CD4-positive, alpha-beta T cell treated with Interleukin-21 for 1 hour (primary cell): ENCODE measurements at regions not wholly inside any gene's neighbourhood (a gene's known extent, or its start where the extent isn't known, plus 50 kb on each side); places are given as distances from the start of the nearest gene placed in this dataset.

ENCODE experiments used
- DNase-seq: peaks from one replicate; pipeline ENCODE4 v3.0.0-alpha.2; 2020

DNA sequence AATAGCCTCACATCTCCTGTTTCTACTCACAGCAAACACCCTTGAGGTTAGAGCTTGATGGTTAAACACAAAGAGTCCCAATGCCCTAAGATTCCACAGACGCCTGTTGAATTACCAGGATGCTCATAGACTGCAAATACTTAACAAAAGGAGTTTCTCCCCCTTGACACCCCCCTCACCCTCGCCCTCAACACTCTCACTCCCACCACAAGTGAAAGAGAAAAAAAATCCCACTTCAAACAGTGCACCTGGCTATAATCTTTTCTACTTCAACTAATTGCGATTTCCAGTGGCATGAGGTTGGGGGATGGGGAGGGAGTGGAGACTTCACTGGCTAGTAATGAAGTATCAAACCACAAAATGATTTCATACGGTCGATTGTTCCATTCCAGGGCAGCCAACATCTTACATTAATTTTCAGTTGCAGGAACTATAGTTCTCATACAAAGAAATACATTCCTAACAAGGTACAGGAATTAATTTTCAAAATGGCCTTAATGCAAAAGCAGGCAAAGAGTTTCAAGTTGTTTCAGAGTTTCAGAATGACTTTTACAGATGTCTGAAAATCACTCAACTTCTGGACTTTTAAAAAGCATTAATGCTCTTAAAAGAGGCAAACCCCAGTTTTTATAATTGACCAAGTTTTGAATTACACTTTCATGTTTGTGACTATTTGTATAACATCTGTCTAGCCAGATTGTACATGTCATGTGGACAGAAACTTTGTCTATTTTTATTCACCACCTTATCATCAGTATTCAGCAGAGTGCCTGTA, 390.7 kb downstream of the C12orf75 start:
- no peak for DNase-seq

DNA sequence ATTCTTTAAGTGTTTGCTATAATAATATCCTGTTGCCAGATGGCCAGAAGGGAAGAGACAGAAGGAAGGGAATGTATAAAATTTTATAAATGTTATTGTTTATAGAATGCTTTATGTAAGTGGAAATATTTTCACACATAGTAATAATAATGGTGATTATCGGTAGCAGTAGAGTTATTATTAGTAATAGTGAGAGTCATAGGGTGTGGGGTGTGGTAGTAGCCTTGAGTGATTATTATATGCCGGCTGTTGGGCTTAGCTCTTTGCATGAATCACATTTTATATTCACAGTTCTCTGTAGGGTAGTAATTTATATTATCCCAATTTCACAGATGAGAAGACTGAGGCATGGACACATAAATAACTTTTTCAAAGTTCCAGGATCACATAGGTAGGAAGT, 391.4 kb downstream of the C12orf75 start:
- DNase-seq, result no peak

DNA sequence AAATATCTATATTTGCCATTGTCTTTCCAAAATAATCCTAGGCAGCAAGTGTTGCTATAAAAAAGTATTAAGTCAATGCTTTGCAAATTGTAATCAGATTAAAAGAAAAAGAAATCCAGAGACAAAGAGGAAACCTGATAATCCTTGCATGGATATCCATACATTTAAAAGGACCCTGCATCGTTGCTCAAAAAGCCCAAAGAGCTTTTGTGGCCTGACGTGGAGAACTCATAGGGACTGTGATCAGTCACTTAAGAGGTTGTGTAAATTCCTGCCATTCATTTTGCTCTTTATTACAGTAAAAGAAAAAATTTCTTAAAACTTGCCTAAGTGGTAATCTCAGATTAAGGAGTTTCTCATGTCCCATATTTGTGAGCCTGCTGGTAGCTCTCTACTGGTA, 392.6 kb downstream of the C12orf75 start:
- no peak for DNase-seq

DNA sequence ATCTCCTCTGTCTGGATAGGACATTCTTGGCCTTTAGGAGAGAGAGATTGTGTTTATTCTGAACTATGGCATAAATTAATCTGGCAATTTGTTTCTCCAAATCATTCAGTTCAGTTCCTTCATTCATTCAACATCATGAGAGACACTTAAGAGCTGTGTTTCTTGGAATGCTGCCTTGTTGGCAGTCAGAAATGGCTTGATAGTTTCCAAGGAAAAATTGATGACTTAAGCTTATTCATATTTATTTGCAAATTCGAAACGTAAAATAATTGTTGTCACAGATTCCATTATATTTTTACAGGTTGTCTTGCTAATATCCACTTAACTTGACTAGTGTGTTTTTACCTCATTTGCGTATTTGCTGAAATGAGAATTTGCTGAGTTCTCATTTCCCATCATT, 393.0 kb downstream of the C12orf75 start:
- no peak for DNase-seq

DNA sequence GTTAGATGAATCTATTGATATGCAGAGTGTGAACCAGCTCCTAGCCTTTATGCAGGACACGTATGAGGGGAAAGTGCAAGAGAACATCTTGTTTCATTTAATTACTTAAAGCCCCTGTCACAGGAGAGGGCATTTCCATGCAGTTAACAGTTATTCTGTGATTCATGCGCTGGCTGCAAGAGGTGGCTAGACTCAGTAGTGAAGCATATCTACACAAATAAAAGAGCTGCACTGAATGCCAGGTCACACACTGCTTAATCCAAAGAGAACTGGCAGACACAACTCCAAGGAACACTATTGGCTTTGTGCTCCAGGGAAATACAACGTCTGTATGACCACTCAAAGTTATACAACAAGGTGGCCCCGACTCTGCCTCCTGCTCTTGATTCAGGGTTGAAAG, 394.1 kb downstream of the C12orf75 start:
- no peak for DNase-seq

DNA sequence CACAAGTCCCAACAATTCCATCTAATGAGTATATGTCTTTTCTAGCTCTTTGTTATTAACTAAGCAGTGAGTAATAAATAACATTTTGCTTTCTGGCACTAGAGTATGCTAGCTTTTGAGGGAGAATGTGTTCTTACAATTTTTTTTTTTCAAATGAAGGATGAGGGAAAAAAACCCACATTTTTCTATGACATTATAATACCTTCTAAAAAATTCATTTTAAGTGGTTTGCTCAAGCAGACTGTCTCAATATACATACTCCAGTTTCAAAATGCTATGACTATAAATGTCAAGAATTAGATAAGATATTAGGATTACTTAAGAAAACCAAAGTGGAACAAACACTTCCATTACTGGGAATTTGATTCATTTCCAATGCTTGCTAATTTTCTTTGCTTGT, 394.6 kb downstream of the C12orf75 start:
- no peak for DNase-seq

DNA sequence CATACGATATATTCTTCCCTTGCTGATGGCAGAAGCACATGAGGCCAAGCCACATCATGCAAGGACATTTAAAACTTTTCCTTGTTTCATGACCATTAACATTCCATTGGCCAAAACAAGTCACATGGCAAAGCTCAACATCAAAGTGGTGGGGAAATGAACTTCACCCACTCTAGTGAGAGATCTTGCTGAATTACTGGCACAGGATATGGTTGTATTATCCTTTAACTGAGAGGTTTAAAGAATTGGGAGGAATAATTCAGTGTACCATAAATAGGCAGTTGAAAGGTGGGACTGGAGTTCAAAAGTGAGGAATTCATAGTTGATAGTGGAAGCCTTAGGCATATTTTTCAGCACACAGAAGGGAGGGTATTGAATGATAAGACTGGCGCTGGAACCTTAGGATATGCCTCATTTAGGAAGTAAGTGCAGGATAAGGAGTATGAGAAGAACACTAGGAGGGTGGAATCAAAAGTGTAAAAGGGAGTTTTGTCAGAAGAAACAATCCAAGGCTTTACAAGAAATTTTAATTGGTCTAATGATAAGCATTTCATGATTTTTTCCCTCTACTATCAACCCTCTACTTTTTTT, 398.8 kb downstream of the C12orf75 start:
- no peak for DNase-seq

DNA sequence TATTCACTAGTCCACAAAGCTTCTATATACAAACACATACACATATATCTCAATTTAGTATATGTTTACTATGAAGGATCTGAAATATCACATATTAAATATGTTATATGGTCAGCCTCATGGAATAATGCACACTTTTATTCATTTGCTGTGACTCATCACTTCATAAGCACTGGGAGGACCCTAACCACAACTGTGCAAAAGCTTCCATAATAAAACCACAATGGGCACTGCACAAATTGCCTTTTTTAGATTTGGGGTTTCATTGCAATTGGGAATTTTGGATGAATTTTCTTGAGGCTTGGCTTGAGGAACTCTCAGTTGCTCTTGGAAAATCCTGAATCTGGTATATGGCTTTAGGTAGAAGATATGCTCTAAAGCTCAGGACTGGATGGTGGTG, 399.4 kb downstream of the C12orf75 start:
- DNase-seq, result no peak

DNA sequence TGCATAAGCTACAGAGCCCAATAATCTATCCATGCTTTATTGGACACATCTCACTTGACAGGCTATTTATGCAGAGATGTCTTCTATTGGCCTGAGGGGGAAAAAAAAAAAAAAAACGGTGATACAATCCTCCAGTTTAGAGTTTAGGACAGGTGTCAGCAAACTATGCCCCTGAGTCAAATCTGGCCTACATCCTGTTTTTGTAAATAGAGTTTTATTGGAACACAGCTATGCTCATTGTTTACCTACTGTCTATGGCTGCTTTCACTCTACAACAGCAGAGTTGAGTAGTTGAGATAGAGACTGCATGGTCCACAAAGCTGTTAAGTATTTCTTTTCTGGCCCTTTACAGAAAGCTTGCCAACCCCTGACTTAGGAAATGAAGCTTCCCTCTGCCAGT, 403.1 kb downstream of the C12orf75 start:
- DNase-seq, result no peak

DNA sequence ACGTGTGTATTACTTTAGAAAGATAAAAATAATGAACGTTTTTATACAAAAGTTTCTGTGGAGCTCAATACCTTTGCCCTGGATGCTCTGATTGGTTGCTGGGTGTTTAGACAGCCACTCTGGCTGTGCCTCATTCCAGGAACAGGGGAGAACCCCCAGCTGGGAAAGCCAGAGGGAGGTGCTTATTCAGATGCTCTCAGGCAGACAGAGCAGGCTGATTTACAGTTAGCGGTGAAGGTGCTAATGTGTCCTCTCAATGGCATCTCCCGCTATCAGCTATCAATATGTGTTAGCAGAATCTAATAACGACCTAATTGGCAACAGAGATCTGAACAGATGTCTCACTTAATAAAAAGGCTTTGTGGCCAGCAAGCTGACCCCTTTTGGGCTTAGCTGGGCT, 402.3 kb downstream of the NUAK1 start:
- DNase-seq, result no peak

DNA sequence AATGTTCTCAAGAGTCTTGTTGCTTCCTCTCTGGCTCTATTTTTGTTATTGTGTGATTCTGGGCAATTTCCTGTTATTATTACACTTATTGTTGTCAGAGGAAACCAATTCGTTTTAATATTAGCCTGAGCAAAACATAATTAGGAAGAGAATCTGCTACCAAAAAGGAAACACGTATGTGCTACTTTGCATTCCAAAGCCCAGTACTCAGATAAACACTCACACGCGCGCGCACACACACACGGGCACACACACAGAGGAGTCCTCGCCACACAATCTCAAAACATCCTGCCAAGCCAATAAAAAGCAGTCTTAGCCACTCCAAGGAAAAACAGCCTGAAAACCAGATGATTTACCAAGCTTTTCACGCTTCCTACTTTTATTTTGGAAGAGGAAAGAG, 400.7 kb downstream of the NUAK1 start:
- DNase-seq, result no peak

DNA sequence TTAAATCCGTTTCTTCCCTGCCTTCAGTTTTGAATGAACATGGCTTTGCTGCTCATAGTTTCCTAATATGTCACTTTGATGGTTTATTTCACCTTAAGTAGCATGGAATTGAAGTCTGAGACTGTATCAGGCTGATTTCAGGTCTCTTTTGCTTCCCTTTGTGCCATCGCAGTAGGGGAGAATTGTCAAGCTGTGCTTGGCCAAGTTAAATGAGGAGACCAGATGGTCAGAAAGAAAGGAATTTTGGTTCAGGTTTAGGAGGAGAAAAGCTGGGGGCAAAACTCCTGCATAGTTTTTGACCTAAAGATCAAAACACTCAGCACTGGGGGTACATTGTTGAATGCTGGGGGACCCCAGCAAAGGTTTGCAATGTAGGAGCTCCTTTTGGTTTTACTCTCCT, 398.4 kb downstream of the NUAK1 start:
- DNase-seq, result no peak

DNA sequence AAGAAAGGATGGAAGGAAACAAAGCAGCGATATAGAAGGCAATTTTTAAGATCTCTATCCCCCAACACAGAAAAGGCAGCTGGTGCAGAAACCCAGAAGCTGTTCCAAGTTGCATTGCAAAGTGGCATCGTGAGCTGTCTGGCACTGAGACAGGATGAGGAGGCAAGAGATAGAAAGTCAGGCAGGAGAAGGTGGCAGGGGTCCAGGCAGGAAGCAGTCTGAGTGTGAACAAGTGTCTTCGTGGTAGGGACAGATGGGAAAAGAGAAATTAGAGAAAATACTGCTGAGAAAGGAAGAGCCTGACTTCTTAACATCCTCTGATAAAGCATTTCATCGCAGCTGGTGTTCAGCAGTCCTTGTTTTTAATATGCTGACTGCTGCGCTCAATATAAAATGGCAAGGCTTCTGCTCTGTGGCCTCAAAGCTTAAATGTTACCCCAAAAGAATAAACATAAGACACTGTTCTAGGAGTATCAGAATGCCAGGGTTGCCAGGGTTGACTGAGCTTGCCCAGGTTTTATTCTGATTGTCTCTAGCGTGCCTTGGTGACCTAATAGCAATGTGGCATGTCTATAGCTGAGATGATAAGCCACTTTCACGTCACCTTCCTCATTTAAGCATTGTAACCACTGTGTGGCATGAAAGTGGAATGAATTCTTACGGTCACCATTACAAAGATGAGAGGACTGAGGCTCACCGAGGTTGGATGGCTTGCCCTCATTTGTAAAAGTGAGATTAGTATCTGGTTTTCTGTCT, 397.6 kb downstream of the NUAK1 start:
- no peak for DNase-seq

DNA sequence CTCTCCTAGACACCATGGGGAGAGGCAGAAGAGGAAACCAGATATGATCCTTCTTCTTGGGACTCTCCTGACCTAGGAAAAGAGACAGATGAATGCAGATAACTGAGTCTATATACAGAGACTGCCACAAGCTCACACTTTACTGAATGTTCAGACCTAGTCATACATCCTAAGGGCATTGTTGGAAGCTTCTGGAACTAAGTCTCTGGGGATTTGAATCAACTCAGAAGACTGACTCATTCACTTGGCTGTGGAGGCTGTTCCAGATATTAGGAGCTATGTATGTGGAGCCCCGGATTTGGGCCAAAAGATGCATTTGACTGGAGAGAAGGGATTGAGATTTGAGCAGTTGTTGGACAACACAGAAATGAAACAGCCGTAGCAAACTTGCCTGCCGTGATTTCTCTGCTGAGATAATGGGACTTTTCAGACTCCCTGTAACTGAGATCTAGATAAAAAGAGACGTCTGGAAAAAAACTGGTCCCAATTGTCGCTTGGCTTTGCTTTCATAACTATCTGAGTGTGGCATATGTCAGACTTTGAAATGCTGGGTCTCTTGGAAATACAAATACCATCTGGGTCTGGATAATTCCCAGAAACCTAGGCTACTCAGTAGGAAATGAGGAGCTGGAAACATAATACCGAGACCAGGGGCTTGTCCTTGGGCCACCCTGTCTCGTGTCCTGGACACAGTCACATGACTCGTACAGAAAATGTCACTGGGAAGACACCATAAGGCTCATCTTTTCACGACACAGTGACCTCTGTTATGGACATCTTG, 396.8 kb downstream of the NUAK1 start:
- no peak for DNase-seq

DNA sequence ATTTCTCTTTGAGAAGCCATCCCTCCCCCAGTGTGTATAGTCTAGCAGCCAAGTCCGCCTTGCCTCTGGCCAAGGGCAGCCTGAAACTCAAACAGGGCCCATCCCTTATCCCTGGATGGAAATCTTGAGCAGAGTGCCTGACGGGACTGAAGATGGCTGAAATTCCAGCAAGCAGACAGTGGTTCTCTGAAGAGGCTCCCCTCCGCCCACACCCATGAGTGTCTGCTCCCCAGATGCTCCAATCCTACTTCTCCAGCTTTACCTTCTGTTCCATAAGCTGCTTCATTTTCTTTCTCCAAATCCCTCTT, 396.2 kb downstream of the NUAK1 start:
- no peak for DNase-seq

DNA sequence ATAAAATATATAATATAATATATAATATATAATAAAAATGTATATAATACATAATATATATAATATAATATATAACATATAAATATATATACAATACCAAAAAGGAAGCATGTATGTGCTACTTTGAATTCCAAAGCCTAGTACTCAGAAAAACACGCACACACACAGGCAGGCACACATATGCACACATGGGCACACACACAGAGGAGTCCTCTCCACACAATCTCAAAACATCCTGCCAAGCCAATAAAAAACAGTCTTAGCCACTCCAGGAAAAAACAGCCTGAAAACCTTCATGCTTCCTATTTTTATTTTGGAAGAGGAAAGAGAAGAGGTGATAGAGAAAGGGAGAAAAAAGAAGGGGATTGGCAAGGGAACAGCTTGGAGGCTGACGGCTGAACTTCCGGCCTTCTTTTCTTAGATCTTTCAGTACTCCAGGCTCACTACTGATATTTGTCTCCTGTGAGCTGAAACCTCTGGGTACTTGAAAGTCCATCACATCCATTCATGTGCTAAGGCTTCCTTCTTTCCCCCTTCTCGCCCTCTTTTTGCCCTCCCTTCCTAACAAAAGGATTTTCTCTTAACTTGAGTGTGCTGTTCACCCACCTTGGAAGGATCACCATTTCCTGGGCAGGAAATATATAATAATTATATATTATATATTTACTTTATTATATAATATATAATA, 394.2 kb downstream of the NUAK1 start:
- no peak for DNase-seq

DNA sequence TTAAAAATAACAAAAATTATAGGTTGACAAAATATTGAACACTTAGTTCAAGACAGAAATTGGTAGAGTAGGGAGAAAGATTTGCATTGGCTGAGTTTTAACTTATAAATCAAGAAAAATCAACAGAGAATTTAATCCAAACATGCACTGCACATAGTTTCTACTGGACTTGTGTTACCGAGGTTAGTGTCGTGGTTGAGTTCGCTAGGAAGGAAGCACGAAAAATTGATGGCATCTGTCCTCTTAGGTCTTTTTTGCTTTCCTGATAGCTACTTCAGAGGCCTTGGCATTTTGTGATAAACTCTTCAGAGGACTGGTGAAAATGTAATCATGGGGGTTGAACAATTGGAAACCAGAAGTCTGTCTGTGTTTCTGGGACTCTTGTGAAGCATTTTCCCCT, 392.9 kb downstream of the NUAK1 start:
- DNase-seq, result no peak

DNA sequence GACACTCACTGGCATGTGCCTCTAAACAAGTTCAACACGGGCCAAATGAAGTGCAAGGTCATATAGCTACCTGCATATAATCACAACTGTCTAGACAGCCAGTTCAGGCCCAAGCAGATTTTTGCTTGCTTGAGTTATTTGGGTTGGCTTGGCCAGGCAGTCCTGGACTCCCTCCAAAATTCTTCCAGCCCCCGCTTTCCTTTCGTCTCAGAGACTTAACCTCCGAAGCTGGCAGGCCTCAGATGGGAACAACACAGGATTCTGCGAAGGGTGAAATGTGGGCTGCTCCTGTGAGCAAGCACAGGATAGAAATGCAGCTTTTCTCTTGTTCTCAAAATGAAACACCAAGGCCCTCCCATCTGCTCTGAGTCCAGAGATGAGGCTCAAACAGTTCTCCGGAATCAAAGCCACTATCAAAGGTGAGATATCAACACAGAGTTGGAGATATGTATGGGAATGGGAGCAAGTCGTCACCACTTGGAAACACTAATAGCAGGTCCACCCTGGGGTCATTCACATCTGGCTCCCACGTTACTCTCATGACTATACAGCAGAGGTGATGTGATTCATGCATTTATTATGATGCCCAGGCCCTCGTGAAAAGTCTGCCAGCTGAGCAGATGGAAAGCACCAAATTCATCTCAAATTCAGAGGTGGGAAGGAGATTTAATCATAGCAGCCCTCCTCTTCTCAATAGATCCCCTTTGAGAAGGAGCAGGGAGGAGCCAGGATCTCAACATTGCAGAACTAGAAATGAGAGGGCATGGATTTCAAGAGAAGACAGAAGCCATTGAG, 389.8 kb downstream of the NUAK1 start:
- no peak for DNase-seq

DNA sequence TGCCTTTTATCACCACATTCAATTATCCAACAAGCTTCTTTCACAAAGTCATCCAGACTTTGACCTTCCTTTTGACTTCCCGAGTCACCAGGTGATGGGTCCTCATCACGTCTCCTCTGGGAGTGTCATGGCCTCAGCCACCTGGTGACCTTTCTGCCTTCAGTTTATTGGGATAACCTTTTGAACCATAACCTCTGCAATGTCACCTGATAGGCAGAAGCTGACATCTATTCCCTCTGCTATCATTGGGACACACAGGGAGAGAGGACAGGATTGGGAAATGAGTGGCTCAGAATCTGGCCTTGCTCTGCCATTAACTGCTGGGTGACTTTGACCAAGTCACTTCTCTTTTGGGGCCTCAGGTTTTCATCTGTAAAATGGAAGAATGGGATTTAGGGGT, 388.7 kb downstream of the NUAK1 start:
- no peak for DNase-seq

DNA sequence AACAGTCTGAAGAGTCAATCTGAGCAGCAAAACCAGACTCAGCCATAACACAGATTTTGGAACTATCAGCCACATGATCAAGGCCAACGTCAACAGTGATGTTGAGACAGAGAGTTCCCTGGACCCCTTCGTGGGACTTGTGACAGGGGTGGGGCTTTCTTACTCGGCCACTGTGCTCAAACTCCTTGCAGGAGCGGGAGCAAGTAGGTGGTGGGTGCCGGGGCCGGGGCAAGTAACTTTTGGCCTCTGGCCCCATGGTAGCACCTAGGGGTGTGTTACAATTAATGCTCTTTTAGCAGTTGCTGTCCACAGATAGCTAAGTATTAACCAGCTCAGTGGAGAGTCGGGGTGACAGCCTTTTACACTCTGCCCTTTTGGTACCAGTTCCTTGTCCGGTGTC, 384.4 kb downstream of the NUAK1 start:
- DNase-seq, result no peak

DNA sequence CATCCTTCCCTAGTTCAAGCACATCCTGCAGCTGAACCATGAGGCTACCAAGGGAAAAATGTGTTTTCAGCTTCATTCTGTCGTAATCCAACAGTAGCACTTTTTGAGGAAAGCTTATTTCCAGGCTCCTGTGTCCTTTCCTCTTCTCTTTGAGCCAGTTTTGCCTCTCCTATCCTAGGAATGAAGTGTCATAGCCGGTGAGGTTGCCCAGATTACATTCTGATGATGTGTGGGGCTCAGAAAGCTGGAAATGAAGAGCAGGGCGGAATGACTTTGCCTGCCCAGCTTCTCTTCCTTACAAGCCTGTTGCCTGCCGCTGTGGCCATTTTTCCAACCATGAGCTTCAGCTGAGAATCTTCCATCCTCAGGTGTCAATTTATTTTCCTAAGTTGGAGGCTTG, 381.8 kb downstream of the NUAK1 start:
- no peak for DNase-seq

DNA sequence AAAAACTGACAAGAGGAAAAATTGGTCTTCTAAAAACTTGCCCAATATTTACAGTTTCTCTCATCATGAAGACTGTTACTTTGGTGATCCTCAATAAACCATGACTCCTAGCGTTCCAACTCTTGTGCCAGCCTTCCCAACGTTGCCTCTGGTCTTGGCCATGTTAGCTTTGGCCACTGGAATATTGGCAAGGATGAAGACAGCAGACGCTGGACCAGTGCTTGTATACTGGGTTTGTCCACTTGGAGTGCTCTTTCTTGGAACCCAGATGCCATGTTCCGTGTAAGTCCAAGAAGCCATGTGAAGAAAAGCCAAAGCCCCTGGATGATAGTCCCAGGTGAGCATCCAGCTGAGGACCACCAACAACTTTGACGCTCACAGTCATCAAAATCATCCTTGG, 379.6 kb downstream of the NUAK1 start:
- no peak for DNase-seq
